ENCODE measurements at regions not wholly inside any gene's neighbourhood (a gene's known extent, or its start where the extent isn't known, plus 50 kb on each side); places are given as distances from the start of the nearest gene placed in this dataset.

DNA sequence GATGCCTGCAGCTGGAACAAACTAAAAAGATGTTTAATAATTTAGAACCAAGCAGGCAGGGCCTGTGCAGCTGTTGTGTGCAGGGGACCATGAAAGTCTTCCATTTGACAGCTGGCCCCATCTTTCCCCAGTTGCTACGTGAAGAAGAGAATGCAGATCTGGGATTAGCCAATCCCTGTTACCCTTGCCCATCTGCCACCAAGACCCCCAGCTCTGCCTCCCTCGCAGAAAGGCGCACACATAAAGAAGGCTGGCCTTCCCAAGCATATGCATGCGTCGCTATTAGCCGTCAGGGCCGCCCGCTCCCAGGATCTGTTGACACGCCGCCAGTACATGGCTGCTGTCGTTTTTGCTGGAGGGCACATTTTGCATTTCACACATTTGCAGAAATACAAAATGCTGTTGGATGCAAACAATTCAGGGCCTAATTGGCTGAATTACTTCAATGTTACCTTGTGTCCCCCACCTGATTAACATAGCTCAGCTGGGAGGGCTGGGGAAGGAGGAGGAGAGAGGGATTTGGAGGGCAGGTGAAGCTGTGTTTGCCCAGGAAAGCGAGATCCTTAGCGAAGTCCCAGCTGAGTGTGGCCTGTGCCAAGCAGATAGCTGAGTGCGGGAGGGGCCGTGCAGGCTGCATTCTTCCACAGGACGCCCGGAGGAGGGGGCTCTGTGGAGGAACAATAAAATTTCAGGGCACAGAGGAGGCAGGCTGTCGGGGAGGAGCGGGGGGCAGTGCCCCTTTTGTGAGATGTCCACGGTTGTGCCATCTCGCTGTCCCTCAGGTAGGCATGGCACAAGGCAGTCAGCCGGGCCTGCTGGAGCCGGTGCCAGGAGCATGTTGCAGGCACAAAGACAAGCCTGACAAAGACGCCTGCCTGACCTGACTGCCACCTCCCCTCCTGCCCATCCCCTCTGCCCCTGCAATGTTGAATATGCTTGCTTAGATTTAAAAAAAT is 443.0 kb upstream of the MKI67 start:
- TF ChIP-seq, protein P1, sequence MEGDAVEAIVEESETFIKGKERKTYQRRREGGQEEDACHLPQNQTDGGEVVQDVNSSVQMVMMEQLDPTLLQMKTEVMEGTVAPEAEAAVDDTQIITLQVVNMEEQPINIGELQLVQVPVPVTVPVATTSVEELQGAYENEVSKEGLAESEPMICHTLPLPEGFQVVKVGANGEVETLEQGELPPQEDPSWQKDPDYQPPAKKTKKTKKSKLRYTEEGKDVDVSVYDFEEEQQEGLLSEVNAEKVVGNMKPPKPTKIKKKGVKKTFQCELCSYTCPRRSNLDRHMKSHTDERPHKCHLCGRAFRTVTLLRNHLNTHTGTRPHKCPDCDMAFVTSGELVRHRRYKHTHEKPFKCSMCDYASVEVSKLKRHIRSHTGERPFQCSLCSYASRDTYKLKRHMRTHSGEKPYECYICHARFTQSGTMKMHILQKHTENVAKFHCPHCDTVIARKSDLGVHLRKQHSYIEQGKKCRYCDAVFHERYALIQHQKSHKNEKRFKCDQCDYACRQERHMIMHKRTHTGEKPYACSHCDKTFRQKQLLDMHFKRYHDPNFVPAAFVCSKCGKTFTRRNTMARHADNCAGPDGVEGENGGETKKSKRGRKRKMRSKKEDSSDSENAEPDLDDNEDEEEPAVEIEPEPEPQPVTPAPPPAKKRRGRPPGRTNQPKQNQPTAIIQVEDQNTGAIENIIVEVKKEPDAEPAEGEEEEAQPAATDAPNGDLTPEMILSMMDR (IDR thresholded peaks at IDR 0.05): no peak
- no peak for TF ChIP-seq POLR2A (IDR thresholded peaks at IDR 0.05)

Data from lower leg skin (tissue), 3 donors.